ENCODE measurements at regions not wholly inside any gene's neighbourhood (a gene's known extent, or its start where the extent isn't known, plus 50 kb on each side); places are given as distances from the start of the nearest gene placed in this dataset.

- no peak for DNase-seq
- no peak for ATAC-seq (ENCODE audit: insufficient read depth, low FRiP score)
These were observed 940.3 kb upstream of the IGFBP7 start for GRCh38 chr4:58050439-58050838.

DNA sequence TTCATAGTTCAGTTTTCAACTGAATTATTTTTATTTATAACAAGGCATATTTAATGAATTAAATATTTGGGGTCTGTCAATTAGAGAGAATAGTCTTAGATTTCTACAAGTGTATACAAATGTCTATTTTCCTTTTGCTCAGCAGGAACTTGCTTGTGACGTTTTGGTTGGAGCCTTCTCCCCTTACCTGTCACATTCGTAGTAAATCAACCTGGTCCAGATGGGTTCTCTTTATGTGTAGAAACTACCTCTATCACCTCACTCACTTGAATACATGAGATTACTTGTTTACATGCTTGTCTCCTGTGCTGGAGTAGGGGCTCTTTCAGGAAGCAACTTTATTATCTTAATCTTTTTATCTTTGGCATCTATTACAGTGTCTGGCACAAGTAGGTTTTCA lies 938.3 kb upstream of the IGFBP7 start:
- DNase-seq, result no peak

More at GRCh38 chr4:58050439-58050838, 940.3 kb upstream of the IGFBP7 start:
- H3K9ac ChIP-seq (ENCODE audit: insufficient read depth in 1 of 2, low read length in 2 of 2), result no peak overlapping the region
- H3K9me3 ChIP-seq (ENCODE audit: control insufficient read depth in 4 of 4, insufficient read depth in 3 of 4, low read length in 3 of 4), result no peaks in the 10 kb centered on the region
- H3K27me3 ChIP-seq (ENCODE audit: control insufficient read depth in 3 of 3, insufficient read depth in 3 of 3, low read length in 2 of 3), result peaks cover 0 to 2% (median 0%) of the 10 kb centered on the region in 3 donors
- H3K4me1 ChIP-seq (ENCODE audit: control insufficient read depth in 5 of 5, insufficient read depth in 5 of 5, low read length in 5 of 5), result no peaks in the 10 kb centered on the region
- H3K4me3 ChIP-seq, result no peak overlapping the region
- TF ChIP-seq, protein P1, sequence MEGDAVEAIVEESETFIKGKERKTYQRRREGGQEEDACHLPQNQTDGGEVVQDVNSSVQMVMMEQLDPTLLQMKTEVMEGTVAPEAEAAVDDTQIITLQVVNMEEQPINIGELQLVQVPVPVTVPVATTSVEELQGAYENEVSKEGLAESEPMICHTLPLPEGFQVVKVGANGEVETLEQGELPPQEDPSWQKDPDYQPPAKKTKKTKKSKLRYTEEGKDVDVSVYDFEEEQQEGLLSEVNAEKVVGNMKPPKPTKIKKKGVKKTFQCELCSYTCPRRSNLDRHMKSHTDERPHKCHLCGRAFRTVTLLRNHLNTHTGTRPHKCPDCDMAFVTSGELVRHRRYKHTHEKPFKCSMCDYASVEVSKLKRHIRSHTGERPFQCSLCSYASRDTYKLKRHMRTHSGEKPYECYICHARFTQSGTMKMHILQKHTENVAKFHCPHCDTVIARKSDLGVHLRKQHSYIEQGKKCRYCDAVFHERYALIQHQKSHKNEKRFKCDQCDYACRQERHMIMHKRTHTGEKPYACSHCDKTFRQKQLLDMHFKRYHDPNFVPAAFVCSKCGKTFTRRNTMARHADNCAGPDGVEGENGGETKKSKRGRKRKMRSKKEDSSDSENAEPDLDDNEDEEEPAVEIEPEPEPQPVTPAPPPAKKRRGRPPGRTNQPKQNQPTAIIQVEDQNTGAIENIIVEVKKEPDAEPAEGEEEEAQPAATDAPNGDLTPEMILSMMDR (IDR thresholded peaks at IDR 0.05; ENCODE audit: control extremely low read depth, extremely low read depth), result no peak
- WGBS, 2 donors, result 87 to 90% methylated on average over 4 of the region's 4 CpGs
- no peak overlapping the region for H3K27ac ChIP-seq (ENCODE audit: low read depth in 1 of 2, low read length in 1 of 2)
- no peaks in the 10 kb centered on the region for H3K36me3 ChIP-seq (ENCODE audit: control insufficient read depth in 4 of 4, insufficient read depth in 4 of 4, low read length in 4 of 4)

GRCh38 chr4:58042176-58042575 lies 932.0 kb upstream of the IGFBP7 start:
- TF ChIP-seq, protein P1 (IDR thresholded peaks at IDR 0.05; ENCODE audit: control extremely low read depth, extremely low read depth), result no peak
- Histone ChIP-seq H3K4me3 (no peak overlapping the region), H3K9ac (ENCODE audit: insufficient read depth in 1 of 2, low read length in 2 of 2) (no peak overlapping the region), H3K4me1 (ENCODE audit: control insufficient read depth in 5 of 5, insufficient read depth in 5 of 5, low read length in 5 of 5) (no peaks in the 10 kb centered on the region), H3K36me3 (ENCODE audit: control insufficient read depth in 4 of 4, insufficient read depth in 4 of 4, low read length in 4 of 4) (no peaks in the 10 kb centered on the region), H3K9me3 (ENCODE audit: control insufficient read depth in 4 of 4, insufficient read depth in 3 of 4, low read length in 3 of 4) (no peaks in the 10 kb centered on the region), H3K27me3 (ENCODE audit: control insufficient read depth in 3 of 3, insufficient read depth in 3 of 3, low read length in 2 of 3) (no peaks in the 10 kb centered on the region), H3K27ac (ENCODE audit: low read depth in 1 of 2, low read length in 1 of 2) (no peak overlapping the region)
- WGBS, 2 donors, result 86 to 95% methylated on average over 1 of the region's 1 CpG
- ATAC-seq (ENCODE audit: insufficient read depth, low FRiP score), result no peak
- DNase-seq, result no peak

More for the DNA sequence above, 938.3 kb upstream of the IGFBP7 start:
- no peak for ATAC-seq (ENCODE audit: insufficient read depth, low FRiP score)
- Histone ChIP-seq H3K4me1 (ENCODE audit: control insufficient read depth in 5 of 5, insufficient read depth in 5 of 5, low read length in 5 of 5) (no peaks in the 10 kb centered on the region), H3K36me3 (ENCODE audit: control insufficient read depth in 4 of 4, insufficient read depth in 4 of 4, low read length in 4 of 4) (no peaks in the 10 kb centered on the region), H3K9ac (ENCODE audit: insufficient read depth in 1 of 2, low read length in 2 of 2) (no peak overlapping the region), H3K27me3 (ENCODE audit: control insufficient read depth in 3 of 3, insufficient read depth in 3 of 3, low read length in 2 of 3) (peaks cover 0 to 2% (median 0%) of the 10 kb centered on the region in 3 donors), H3K4me3 (no peak overlapping the region), H3K27ac (ENCODE audit: low read depth in 1 of 2, low read length in 1 of 2) (no peak overlapping the region), H3K9me3 (ENCODE audit: control insufficient read depth in 4 of 4, insufficient read depth in 3 of 4, low read length in 3 of 4) (no peaks in the 10 kb centered on the region)
- WGBS, 2 donors, result 53 to 61% methylated on average over 2 of the region's 2 CpGs
- TF ChIP-seq, protein P1 (IDR thresholded peaks at IDR 0.05; ENCODE audit: control extremely low read depth, extremely low read depth), result no peak

DNA sequence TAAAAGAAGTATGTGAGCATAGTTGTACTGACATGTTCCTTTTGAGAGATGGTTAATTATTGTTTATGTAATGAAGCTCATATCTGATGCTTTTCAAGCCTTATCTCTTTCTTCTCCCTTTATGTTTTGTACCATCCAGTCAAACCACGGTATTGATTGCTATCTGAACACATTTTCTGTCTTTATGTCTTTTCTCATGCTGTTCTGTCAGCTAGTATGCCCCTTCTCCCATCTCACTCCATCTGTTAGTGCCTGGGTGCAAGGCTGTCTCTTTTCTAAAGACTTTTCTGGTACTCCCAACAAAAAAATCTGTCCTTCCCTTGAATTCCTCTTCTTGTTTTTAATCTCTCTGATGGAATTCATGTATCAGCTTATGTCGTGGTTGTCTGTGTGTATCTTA lies 883.8 kb upstream of the IGFBP7 start:
- no peaks in the 10 kb centered on the region for H3K36me3 ChIP-seq (ENCODE audit: control insufficient read depth in 4 of 4, insufficient read depth in 4 of 4, low read length in 4 of 4)
- H3K4me3 ChIP-seq, result no peak overlapping the region

More for the DNA sequence above, 883.8 kb upstream of the IGFBP7 start:
- H3K4me1 ChIP-seq (ENCODE audit: control insufficient read depth in 5 of 5, insufficient read depth in 5 of 5, low read length in 5 of 5), result no peaks in the 10 kb centered on the region
- no peaks in the 10 kb centered on the region for H3K27me3 ChIP-seq (ENCODE audit: control insufficient read depth in 3 of 3, insufficient read depth in 3 of 3, low read length in 2 of 3)
- DNase-seq (no peak), ATAC-seq (ENCODE audit: insufficient read depth, low FRiP score) (no peak)
- H3K9ac ChIP-seq (ENCODE audit: insufficient read depth in 1 of 2, low read length in 2 of 2), result no peak overlapping the region
- TF ChIP-seq, protein P1 (IDR thresholded peaks at IDR 0.05; ENCODE audit: control extremely low read depth, extremely low read depth), result no peak
- H3K27ac ChIP-seq (ENCODE audit: low read depth in 1 of 2, low read length in 1 of 2), result no peak overlapping the region
- 39 to 70% methylated on average over 2 of the region's 2 CpGs for WGBS, 2 donors
- no peaks in the 10 kb centered on the region for H3K9me3 ChIP-seq (ENCODE audit: control insufficient read depth in 4 of 4, insufficient read depth in 3 of 4, low read length in 3 of 4)
